HG02870 (cell line): ENCODE measurements at regions not wholly inside any gene's neighbourhood (a gene's known extent, or its start where the extent isn't known, plus 50 kb on each side); places are given as distances from the start of the nearest gene placed in this dataset.

Experiments
- ATAC-seq: cut with Tn5 transposase; IDR thresholded peaks from one replicate; pipeline ENCODE4 v1.9.1; 2021; ENCODE audit warnings: mild to moderate bottlenecking, moderate library complexity; ENCODE audit not compliant: unreplicated experiment

GRCh38 chr3:168539909-168540308 is 444.2 kb upstream of the GOLIM4 start:
- no peak for ATAC-seq

- no peak for ATAC-seq
These were observed 439.0 kb upstream of the GOLIM4 start for GRCh38 chr3:168534761-168535160.

- no peak for ATAC-seq
These were observed 437.9 kb upstream of the GOLIM4 start for GRCh38 chr3:168533600-168533999.

GRCh38 chr3:168532135-168532534 is 436.4 kb upstream of the GOLIM4 start:
- no peak for ATAC-seq

GRCh38 chr3:168531116-168531515 is 435.4 kb upstream of the GOLIM4 start:
- no peak for ATAC-seq

- no peak for ATAC-seq
These were observed 428.4 kb upstream of the GOLIM4 start for GRCh38 chr3:168524129-168524528.

- ATAC-seq, result peak; percentile 65
These were observed 421.7 kb upstream of the GOLIM4 start for GRCh38 chr3:168517249-168518071.

GRCh38 chr3:168514252-168514651 is 418.5 kb upstream of the GOLIM4 start:
- no peak for ATAC-seq

- ATAC-seq, result no peak
These were observed 417.1 kb upstream of the GOLIM4 start for GRCh38 chr3:168512802-168513201.

GRCh38 chr3:168511428-168512014 is 415.8 kb upstream of the GOLIM4 start:
- ATAC-seq, result no peak

GRCh38 chr3:168506589-168506988 is 410.9 kb upstream of the GOLIM4 start:
- ATAC-seq, result no peak

GRCh38 chr3:168501570-168501969 is 405.8 kb upstream of the GOLIM4 start:
- no peak for ATAC-seq

GRCh38 chr3:168498194-168498593 is 402.5 kb upstream of the GOLIM4 start:
- no peak for ATAC-seq

- no peak for ATAC-seq
These were observed 402.0 kb upstream of the GOLIM4 start for GRCh38 chr3:168497741-168498140.

GRCh38 chr3:168497183-168497582 is 401.5 kb upstream of the GOLIM4 start:
- no peak for ATAC-seq

GRCh38 chr3:168495932-168496331 is 400.2 kb upstream of the GOLIM4 start:
- ATAC-seq, result no peak

- ATAC-seq, result no peak
These were observed 399.5 kb upstream of the GOLIM4 start for GRCh38 chr3:168495270-168495669.

- no peak for ATAC-seq
These were observed 397.9 kb upstream of the GOLIM4 start for GRCh38 chr3:168493412-168494205.

GRCh38 chr3:168490981-168491380 is 395.3 kb upstream of the GOLIM4 start:
- ATAC-seq, result no peak

- no peak for ATAC-seq
These were observed 393.6 kb upstream of the GOLIM4 start for GRCh38 chr3:168489301-168489700.

- ATAC-seq, result no peak
These were observed 390.2 kb upstream of the GOLIM4 start for GRCh38 chr3:168485936-168486335.
